Endometrium (tissue), 2 donors: ENCODE measurements at regions not wholly inside any gene's neighbourhood (a gene's known extent, or its start where the extent isn't known, plus 50 kb on each side); places are given as distances from the start of the nearest gene placed in this dataset.

Experiments used
- FAIRE-seq: peaks from 2 replicates; lab custom pipeline; 2012; peaks lifted over from hg19 to GRCh38; lab: Jason Lieb, UNC
- donor health status: control.
- donor health status: control.

DNA sequence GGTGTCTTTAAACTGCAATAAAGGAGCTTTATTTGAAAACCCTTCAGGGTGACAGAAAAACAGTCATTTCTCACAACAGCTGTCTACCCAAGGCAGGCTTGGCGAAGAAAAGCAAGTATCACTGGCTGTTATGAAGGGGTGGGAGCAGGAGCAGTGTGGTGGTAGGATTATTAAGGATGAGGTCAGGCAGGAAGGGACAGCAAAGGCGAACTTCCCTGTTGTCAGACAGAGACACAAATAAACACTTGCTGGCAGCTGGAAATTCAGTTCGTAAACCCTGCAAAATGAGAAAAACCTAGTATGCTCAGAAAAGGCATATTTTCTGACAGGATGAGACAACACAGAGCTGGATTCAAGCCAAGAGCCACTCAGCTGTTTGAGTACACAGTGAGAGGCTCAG is 416.3 kb upstream of the CDH5 start:
- no peak for FAIRE-seq

DNA sequence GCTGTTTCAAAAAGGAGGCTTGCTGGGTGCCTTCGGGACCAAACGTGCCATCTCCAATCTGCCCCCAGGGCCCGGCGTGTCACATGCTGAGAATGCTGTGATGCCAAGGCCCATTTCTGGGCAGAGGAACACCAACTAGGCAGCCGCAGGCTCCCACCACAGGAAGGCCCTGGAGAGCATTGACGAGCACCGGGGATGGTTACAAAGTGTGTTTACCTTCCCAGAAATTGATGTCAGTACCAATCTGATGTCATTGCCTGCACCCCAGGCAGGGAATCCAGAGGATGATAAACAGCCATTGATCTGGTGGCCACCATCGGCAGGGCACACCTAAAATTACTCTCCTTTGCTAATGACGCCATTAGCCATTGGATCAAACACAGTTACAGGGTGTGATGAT is 418.1 kb upstream of the CDH5 start:
- FAIRE-seq = no peak

DNA sequence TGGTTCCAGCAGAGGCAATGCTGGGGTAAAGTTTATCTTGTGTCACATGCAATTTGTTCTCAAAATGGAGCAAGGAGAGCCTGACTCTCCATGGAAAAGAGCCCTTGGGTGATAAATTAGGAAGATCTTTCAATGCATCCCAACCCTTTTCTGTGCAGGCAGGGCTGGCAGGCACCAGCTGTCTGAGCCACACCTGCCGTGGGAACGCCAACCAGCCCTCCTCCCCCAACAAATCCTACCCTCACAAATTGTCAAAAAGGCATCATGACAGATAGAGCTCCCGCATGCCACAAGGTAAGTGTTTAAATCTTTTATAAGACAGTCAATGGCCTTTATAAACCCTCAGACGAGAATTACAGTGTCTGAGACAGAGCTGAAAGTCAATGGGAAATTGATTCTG is 418.5 kb upstream of the CDH5 start:
- FAIRE-seq = no peak

DNA sequence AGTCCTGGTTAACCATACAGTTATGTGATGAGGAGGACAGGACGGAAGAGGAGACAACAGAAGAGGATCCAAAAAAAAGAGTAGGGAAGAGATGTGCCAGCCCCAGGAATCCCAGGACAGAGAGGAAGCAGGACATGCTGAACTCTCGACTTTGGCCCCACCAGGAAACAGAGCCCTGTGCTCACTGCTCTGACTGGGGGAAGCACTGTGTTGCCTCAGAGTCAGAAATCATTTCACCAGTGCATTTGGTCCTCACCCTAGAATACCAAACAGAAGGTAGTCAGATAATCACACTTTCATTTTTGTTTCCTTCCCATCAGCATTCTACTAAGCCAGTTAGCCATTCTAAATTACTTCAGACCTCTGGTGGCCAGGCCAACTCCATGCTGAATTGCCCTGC is 421.0 kb upstream of the CDH5 start:
- no peak for FAIRE-seq

DNA sequence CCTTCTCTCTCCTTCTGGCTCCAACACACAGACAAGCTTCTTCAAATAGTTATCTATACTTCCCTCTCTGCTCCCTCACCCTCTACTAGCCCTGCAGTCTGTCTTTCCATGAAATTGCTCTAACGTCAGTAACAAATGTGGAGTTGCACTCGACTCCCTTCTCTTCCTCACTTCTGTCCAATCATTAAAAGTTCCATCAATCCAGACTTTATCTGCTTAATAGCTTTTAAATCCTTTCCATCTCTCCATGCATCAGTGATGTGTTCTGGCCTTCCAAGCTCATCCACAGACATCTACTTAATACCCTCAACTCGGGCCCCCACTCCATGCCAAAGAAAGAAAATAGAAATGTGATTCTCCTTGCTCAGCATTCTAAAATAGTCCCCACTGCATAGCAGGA is 422.1 kb upstream of the CDH5 start:
- FAIRE-seq = no peak

DNA sequence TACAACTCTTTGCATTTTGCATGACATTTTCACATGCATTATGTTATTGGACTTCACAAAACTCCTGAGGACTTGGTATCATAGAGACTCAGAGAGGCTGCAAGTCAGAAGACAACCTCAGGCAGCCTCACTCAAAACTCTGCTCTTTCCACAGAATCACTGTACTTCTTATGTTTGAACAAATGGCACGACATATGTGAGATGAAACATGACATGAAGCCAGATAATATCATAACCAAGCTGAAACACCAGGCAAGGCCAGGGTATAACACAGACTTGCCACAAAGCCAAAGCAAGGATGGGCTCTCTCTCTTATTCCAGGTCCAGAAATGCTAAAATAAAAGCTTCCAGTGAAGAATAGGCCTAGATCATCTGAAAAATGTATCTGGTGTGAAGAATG is 425.8 kb upstream of the CDH5 start:
- no peak for FAIRE-seq

DNA sequence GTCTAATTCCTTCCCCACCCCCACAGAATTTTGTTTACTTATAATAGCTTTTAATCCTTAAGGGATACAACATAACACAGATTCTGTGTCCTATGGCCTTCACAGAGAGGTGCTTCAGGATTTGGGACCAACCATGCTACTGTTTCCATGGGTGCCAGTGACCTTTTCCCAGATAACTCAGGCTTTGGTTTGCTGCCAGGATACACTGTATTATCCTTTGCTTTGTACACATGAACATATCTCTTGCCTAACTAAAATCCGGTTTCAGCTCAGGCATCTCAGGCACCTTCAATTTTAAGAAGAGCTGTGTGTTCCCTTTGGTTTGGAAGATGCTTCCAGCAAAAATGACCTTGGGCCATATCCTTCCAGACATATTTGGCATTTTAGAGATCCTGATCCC is 428.4 kb upstream of the CDH5 start:
- no peak for FAIRE-seq

DNA sequence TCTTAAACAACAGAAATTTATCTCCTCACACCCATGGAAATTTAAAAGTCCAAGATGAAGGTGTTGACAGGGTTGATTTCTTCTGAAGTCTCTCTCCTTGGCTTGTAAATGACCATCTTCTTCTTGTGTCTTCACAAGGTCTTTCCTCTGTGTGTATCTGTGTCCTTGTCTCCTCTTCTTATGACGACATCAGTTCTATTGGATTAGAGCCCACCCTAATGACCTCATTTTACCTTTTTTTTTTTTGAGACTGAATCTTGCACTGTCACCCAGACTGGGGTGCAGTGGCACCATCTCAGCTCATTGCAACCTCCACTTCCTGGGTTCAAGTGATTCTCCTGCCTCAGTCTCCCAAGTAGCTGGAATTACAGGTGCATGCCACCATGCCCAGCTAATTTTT is 429.0 kb upstream of the CDH5 start:
- no peak for FAIRE-seq

DNA sequence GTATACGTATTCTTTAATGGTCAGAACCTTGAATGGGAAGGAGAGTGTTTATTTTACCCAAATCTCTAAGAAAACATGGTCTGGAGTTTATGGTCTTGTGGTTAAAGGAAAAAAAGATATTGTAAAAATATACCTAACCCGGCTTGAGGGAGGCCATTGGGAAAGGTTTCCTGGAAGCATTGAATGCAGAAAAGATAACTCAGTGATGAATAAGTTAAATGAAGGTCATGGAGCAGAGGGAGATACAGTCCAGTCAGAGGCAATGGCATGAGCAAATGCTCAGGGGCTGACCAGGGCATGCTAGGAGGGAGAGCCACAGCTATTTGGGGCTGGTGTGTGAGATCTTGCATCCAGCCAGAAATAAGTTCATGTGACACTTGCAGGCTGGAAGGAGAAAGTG is 430.4 kb upstream of the CDH5 start:
- FAIRE-seq = no peak

DNA sequence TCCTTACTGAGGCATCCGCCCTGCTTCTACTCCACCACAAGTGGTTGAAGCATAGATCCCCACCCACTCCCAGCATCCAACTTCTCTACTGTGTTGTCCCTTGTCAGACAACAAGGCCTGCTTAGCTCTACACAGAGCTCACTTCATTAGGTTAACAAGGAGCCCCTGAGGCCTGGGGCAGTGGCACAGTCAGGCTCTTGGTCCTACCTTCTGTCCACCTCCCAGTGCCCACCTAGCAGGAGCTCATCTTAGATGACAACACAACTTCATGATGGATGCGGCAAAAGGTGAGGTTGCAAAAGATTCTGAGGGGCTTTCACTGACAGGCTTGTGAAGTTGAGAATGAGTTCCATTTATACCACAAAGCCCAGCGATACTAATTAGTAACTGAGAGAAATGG is 432.0 kb upstream of the CDH5 start:
- FAIRE-seq = no peak

DNA sequence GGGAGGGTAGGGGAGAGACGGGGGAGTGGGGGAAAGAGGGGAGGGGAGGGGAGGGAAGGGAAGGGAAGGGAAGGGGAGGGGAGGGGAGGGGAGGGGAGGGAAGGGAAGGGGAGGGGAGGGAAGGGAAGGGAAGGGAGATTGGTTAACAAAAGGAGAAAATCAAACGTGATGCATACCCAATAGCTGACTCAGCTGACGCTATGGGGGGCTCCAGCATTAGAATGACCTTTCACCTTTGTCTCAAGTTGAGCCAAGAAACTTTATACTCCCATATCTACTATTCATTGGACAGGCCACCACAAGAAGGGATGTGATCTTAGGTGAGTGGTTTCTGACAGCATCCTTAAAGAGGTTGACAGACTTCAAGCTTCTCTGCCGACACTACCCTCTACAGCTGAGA is 432.8 kb upstream of the CDH5 start:
- FAIRE-seq = no peak

DNA sequence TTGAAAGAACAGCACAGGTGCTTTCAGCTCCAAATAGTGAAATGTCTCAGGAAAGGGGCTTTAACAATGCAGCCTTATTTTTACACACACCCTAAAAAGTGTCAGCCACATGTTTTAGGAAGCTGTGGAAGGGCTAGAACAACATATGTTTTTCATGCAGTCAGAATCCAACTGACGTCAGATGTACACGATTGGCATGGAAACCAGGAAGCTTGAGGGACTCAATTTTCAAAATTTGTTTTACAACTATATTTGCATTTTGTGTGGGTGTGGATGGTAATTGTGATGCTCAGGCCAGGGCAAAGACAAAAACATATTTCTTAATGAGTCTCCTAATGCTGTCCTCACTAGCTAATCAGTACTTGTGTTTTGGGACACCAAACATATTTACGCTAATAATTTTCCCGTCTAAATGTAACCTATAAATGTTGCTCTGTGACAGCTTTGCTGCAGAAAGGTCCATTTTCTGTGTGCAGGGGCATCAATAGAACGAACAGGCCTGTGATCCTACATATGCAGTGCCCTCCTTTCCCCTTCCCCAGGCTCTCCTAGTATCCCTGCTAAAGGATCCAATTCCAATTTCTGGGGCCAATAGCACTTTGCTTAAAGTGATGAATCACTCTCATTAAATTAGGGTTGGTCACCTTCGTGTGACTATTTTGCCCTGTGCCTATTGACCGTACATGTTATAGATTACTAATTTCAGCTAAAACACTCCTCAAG is 434.0 kb upstream of the CDH5 start:
- no peak for FAIRE-seq

DNA sequence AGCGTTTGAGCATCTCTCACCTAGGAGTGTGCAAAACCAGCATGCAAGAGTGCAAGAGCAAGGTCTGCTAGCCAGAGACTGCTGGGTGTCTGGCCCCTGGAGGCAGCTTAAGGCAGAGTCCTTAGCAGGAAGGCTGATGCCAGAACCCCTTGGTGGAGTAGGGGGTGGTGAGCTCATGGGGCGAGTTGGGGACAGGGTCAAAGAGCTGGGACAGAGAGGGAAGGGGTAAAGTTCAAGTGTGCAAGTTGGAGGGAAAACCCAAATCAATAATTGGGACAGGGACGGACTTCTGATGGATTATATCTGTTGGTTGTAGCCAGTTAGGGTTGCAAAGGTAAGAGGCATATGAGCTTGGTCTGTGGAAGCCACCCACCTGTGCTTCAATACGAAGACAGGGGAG is 443.6 kb upstream of the CDH5 start:
- FAIRE-seq = no peak

DNA sequence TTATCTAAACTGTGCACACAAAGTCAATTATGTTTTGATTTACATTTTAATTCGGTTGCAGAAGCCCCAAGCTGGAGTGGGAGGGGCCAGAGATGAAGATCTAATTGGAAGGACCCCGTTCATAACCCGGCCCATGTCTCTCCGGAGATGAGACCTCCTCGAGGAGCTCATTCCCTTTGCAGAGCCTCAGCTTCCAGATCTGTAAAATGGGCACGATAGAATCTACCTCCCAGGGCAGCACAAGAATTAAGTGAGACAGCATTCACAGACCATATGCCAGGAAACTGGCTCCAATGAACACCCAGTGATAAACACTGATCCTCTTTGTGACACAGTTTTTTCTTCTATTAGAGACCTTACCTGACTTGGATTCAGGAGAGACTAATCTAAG is 446.5 kb upstream of the CDH5 start:
- no peak for FAIRE-seq

DNA sequence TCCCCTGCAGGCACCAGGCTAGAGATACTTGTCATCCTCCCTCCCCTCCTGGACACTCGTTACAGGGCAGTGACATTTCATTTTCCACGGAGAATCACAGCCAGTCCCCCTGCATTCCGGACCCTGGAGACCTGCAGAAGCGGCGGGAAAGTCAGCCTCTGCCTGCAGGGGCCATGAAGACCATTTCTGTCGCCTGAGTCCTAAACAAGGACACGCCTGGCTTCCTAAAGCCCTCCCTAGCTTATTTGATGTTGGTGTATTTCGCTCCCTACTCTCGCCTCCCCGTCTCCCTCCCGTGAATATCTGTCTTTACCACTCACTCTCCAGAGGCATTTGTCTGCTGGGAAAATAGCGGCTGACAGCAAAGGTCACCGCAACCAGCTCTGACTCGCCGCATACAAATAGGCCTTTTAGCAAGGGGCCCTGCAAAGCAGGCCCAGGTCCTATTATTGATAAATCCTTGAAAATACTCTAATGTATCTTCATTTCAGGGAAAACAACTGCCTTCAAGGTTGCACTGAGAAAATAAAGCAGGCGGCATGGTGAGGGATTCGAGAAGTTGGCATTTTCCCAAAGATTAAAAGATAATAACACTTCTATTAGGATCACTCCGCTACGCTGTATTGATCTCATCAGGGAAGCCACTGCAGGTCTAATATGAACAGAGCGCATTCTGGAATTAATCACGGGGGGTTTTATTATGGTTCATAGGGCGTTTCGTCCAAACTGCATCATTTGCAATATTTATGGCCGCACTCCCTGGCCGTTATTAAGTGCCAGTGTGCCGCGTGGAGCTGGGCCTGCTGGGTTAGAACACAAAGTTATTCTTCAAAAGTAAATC is 447.1 kb upstream of the CDH5 start:
- FAIRE-seq = no peak

DNA sequence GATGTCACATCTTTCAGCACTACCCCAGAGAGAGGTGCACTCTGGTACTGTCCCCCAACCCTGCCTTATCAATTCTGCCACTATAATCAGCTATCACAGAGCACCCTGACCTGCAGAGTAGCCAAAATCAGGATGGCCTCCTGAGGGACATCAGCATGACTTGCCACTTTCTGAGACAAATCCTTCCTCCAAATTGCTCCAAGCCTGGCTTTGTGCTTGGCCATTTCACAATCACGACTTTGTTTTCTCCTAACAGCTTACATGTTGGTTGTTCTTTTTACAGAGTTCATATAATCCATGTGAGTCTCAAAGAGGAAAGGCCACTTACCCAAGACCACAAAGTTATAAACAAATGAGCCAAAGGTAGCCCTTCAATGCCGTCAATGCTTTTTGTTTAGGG is 449.0 kb upstream of the CDH5 start:
- FAIRE-seq = no peak

DNA sequence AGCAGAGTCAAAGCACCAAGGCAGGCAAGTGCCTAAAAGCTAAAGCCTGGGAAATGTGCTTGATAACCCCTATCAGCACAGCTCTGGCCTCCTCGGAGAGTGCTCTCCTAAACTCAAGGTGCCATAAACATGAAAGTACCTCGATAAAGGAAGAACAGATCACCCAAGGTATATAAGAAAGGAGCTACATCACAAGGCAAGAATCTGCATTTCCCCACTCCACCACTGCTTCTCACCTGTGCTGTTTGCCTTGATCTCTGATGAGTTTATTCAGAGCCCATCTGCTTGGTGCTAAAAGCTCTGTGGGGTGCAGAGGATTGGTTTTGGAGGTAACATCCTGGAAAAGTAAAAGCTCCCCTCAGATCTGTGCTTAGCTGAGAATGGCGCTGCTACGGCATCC is 449.5 kb upstream of the CDH5 start:
- FAIRE-seq = no peak

DNA sequence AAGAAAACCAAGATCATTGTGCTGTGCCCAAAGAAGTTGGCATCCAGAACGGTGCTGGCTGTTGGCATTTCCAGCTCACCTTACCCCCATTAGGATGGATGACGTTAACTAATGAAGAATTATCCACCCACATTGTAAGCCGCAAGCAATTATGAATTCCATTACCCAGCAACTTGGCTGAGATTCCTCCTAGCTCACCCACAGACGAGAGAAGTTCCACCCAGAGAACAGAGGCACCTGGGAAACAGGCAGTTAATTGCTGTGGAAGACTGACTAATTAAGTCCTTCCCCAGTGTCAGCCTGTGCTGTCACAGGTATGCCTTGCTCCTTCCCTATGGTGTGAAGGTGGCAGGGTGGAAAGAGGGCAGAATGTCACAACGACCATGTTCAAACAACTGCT is 456.2 kb upstream of the CDH5 start:
- no peak for FAIRE-seq

DNA sequence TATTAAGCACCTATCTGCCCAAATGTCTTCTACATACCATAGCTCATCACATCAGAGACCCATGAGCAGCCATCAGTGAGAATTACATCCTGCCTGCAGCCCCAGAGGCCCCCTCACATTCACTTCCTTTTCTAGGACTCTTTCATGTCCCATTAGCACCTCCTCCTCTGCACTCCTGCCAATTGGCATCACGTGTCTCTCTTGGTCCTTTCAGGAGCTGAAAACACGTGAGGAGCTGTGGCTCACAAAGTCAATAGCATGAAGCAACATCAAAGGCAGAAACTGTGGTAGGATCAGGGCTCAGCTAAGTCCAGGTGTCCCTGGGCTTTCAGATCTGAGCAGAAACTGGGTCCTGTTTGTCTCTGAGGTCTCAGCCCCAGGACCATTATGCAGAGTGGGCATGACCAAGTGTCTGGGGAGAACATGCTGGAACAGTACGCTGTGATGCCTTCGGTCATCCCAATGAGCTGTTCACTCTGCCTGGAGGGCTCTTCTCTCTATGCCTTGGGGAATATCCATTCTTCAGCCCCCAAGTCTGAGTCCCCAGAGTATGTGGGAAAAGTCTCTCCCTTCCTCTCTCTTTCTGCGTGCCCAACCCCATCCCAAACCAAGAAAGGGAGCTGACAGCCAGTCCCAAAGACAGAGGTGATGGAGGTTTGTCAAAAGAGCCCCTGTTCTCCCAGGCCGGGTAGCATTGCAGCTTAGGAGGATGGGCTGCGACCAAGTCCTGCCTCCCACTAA is 457.0 kb upstream of the CDH5 start:
- FAIRE-seq = no peak

DNA sequence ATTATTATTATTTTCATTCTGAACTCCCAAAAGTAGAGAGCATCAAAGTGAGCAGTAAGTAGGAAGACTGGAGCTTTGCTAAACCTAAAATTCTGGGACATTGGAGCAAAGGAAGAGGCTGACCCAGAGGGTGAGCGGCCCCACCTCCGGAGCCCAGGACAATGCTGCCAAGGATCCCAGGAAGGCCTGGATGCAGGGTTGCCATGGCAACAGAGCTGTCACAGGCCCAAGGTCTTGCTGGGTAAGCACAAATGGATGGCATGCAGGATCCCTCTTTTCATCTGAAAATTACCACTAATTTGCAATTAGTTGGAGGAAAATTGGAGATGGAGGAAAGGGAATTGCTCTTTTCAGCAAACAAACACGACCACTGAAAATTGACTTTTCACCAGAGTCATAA is 457.9 kb upstream of the CDH5 start:
- FAIRE-seq = no peak

DNA sequence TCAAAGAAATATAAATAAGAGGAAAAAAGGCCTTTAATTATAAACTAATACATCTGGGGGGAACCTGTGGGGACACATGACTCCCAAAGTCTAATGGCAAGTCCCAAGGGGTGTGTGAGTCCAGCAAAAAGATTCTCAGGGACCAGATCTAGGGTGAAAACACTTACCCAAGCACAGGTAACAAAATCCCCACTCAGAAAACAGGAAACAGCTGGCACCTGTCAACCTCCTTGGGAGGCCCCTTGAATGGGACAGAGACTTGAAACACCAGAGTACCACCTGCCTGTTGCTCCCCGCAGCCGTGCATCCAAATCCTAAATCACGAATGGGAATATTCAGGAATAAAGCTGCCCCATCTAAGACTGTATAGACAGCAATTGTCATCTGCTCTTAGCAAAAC is 461.2 kb upstream of the CDH5 start:
- no peak for FAIRE-seq

DNA sequence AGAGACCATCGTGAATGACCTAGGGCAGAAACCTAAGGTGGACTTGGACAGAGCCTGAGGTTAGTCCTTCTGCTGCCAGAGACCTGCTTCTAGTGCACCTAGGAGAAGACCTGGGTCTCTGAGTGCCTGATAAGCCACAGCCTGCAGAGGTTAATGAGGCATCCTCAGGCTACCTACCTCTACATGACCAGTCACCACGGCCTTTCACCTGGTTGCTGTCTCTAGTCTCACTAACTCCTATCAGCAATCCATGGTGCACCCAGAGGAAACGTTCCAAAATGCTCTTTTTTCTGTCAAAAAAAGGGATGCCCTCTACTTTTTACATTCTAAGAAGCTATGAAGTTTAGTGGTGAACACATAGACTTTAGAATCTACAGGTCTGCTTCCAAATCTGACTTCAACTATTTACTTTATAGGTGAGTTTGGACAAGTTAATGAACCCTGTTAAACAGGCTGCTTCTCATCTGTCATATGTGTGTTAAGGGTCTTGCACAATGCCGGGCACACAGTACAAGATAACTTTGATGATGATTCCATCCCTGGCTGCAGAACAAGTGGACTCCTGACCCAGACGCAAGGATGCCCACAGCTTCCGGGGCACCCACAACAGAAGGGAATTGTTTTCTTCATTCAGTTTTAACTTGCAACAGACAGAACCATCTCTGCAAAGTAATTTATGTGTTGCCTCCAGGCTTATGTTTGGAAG is 469.9 kb upstream of the CDH5 start:
- FAIRE-seq = no peak

DNA sequence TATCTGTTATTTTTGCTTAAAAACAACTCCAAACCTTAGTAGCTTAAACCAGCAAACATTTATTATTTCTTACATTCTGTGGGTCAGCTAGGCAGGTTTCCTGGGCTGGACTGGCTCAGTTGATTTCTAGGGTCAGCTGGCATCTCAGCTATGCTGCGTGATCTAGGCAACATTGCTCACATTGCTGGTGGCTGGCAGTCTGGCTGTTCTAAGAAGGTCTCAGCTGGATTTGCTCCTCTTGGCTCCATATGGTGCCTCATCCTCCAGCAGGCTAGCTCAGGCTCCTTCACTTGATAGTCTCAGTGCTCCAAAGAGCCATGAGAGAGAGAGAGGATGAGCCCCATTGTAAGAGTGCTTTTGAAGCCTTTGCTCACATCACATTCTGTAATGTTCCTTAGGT is 470.6 kb upstream of the CDH5 start:
- FAIRE-seq = no peak
